ENCODE measurements at regions not wholly inside any gene's neighbourhood (a gene's known extent, or its start where the extent isn't known, plus 50 kb on each side); places are given as distances from the start of the nearest gene placed in this dataset.

DNA sequence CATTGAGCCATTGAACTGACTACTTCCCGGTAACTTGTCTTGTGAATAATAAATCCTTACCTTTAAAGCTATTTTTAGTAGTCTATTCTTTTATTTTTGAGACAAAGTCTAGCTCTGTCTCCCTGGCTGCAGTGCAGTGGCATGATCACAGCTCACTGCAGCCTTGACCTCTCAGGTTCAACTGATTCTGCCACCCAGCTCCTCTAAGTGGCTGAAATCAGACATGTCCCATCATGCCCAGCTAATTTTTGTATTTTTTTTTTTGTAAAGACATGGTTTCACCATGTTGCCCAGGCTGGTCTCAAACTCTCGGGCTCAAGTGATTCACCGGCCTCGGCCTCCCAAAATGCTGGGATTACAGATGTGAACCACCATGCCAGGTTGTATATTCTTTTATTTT lies 59.3 kb upstream of the PTGS2 start (continued):
- TF ChIP-seq, protein P1, sequence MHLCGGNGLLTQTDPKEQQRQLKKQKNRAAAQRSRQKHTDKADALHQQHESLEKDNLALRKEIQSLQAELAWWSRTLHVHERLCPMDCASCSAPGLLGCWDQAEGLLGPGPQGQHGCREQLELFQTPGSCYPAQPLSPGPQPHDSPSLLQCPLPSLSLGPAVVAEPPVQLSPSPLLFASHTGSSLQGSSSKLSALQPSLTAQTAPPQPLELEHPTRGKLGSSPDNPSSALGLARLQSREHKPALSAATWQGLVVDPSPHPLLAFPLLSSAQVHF (CRISPR knock-in tag; IDR thresholded peaks at IDR 0.05), result no peak
- no peak for TF ChIP-seq CREB3 (CRISPR knock-in tag; IDR thresholded peaks at IDR 0.05)
- TF ChIP-seq ZMYM2 (CRISPR knock-in tag; IDR thresholded peaks at IDR 0.05), result no peak
- TF ChIP-seq, protein P2, sequence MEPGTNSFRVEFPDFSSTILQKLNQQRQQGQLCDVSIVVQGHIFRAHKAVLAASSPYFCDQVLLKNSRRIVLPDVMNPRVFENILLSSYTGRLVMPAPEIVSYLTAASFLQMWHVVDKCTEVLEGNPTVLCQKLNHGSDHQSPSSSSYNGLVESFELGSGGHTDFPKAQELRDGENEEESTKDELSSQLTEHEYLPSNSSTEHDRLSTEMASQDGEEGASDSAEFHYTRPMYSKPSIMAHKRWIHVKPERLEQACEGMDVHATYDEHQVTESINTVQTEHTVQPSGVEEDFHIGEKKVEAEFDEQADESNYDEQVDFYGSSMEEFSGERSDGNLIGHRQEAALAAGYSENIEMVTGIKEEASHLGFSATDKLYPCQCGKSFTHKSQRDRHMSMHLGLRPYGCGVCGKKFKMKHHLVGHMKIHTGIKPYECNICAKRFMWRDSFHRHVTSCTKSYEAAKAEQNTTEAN (CRISPR knock-in tag; conservative IDR thresholded peaks at IDR 0.05), result no peak
- no peak for TF ChIP-seq HOXD1 (CRISPR knock-in tag; IDR thresholded peaks at IDR 0.05)
- TF ChIP-seq, protein P3, sequence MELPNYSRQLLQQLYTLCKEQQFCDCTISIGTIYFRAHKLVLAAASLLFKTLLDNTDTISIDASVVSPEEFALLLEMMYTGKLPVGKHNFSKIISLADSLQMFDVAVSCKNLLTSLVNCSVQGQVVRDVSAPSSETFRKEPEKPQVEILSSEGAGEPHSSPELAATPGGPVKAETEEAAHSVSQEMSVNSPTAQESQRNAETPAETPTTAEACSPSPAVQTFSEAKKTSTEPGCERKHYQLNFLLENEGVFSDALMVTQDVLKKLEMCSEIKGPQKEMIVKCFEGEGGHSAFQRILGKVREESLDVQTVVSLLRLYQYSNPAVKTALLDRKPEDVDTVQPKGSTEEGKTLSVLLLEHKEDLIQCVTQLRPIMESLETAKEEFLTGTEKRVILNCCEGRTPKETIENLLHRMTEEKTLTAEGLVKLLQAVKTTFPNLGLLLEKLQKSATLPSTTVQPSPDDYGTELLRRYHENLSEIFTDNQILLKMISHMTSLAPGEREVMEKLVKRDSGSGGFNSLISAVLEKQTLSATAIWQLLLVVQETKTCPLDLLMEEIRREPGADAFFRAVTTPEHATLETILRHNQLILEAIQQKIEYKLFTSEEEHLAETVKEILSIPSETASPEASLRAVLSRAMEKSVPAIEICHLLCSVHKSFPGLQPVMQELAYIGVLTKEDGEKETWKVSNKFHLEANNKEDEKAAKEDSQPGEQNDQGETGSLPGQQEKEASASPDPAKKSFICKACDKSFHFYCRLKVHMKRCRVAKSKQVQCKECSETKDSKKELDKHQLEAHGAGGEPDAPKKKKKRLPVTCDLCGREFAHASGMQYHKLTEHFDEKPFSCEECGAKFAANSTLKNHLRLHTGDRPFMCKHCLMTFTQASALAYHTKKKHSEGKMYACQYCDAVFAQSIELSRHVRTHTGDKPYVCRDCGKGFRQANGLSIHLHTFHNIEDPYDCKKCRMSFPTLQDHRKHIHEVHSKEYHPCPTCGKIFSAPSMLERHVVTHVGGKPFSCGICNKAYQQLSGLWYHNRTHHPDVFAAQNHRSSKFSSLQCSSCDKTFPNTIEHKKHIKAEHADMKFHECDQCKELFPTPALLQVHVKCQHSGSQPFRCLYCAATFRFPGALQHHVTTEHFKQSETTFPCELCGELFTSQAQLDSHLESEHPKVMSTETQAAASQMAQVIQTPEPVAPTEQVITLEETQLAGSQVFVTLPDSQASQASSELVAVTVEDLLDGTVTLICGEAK (IDR thresholded peaks at IDR 0.05), result no peak
- TF ChIP-seq, protein P3 (CRISPR knock-in tag; IDR thresholded peaks at IDR 0.05), result no peak
- no peak for TF ChIP-seq ZNF17 (CRISPR knock-in tag; IDR thresholded peaks at IDR 0.05)
- no peak for TF ChIP-seq GLI4 (CRISPR knock-in tag; IDR thresholded peaks at IDR 0.05; ENCODE audit: borderline replicate concordance)
